ENCODE measurements at regions not wholly inside any gene's neighbourhood (a gene's known extent, or its start where the extent isn't known, plus 50 kb on each side); places are given as distances from the start of the nearest gene placed in this dataset.

DNA sequence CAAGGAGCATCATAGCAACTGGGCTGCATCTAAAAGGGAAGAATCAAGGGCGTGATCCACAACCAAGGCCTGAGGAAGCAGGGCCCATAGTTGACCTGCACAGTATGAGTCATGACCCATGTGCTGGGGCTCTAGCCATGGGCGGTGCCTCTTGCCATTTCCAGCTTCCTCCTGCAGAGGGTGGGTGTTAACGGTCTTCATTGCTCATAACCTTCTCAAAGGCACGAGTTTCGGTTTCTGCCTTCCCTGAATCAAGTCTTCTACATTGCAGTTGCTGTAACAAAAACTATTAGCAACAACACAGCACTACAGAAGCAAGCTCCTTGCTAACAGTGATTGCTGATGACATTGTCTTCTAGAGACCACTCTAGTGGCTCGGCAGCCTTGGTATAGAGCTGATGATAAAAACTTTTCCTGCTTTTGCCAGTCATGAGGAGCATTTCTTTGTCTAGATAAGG lies 66.9 kb downstream of the CTSL start:
- H3K9me3 ChIP-seq = no peaks in the 10 kb centered on the region
- no peak for TF ChIP-seq CTCF (IDR thresholded peaks at IDR 0.05)
- peak overlapping the region in 1 of 2 donors; percentile 57 for H3K27ac ChIP-seq
- no peaks in the 10 kb centered on the region for H3K27me3 ChIP-seq
- no peak overlapping the region for H3K4me3 ChIP-seq
- DNase-seq (ENCODE audit: low spot score in 2 of 2) = peak; percentile 72 to 83
- no peaks in the 10 kb centered on the region for H3K36me3 ChIP-seq
- no peaks in the 10 kb centered on the region for H3K4me1 ChIP-seq
- intact Hi-C loops (cut with DNase I) = no loop called here

DNA sequence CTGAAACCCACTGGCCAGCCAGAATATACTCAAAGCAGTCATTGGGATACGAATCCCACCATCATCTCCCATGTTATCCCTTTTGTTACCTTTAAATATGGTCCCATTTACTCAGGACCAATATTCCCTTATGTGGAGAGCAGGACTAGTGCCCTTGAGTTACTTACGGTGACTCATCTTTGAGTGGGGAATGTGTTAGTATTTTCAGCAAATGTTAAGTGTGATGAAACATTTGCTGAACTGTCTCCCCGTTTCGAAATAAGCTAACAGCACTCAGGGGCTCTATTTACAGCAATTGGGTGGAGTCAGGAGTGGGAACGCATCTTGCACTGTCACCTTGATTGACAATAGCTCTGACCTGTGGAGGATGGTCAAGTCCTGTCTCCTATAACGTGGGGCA lies 67.4 kb downstream of the CTSL start:
- Histone ChIP-seq H3K27me3 (no peaks in the 10 kb centered on the region), H3K27ac (peak overlapping the region in 1 of 2 donors; percentile 57), H3K4me3 (no peak overlapping the region), H3K36me3 (no peaks in the 10 kb centered on the region), H3K9me3 (no peaks in the 10 kb centered on the region), H3K4me1 (no peaks in the 10 kb centered on the region)
- no peak for DNase-seq (ENCODE audit: low spot score in 2 of 2)
- intact Hi-C loops (cut with DNase I) = no loop called here
- no peak for TF ChIP-seq CTCF (IDR thresholded peaks at IDR 0.05)

DNA sequence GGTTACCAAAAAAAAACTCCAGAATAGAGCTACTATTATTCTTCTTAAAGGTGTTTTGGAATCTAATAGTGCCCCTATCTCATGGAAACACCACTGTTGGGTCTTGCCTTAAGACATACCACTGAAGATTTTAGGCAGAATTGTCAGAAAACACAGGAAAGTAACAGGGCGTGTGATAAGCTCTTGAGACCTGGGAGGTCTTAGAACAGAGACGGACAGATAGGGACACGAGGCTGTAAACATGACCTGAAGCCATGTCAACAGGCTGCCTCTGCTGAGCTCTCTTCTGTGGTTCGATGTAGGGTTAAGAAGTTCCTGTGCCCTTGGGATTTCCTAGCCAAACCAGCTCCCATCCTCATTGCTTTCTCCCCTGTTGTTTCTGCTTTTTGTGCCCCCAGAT lies 69.3 kb downstream of the CTSL start:
- Histone ChIP-seq H3K27me3 (no peaks in the 10 kb centered on the region), H3K4me3 (no peak overlapping the region), H3K36me3 (no peaks in the 10 kb centered on the region), H3K4me1 (no peaks in the 10 kb centered on the region), H3K9me3 (no peaks in the 10 kb centered on the region), H3K27ac (no peak overlapping the region)
- no peak for DNase-seq (ENCODE audit: low spot score in 2 of 2)
- TF ChIP-seq CTCF (IDR thresholded peaks at IDR 0.05) = no peak
- intact Hi-C loops (cut with DNase I) = no loop called here

DNA sequence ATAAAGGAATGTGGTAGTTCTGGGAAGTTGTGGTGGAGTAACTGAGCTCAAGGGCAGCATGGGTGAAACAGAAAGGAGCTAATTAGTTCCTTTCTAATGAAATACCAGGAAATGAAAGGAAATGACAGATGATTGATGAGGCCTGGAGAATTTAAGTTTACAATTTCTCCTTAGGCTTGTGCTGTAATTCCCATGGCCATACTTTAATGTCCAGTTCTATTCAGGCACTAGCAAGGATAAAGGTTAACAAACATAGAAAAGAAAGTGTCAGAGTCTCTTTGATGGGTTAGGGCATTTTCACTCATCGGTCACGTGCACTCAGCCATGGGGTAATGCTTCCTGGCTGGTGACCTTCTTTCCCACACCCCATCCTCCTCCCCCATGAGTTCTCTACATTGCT lies 70.3 kb downstream of the CTSL start:
- Histone ChIP-seq H3K9me3 (no peaks in the 10 kb centered on the region), H3K4me3 (no peak overlapping the region), H3K27me3 (no peaks in the 10 kb centered on the region), H3K36me3 (no peaks in the 10 kb centered on the region), H3K27ac (no peak overlapping the region), H3K4me1 (no peaks in the 10 kb centered on the region)
- no peak for TF ChIP-seq CTCF (IDR thresholded peaks at IDR 0.05)
- DNase-seq (ENCODE audit: low spot score in 2 of 2) = no peak
- intact Hi-C loops (cut with DNase I) = no loop called here

GRCh38 chr9:87798261-87798833 lies 72.4 kb downstream of the CTSL start:
- H3K27me3 ChIP-seq = no peaks in the 10 kb centered on the region
- H3K9me3 ChIP-seq = no peaks in the 10 kb centered on the region
- no peak overlapping the region for H3K27ac ChIP-seq
- H3K4me3 ChIP-seq = no peak overlapping the region
- no peaks in the 10 kb centered on the region for H3K36me3 ChIP-seq
- intact Hi-C loops (cut with DNase I) = no loop called here
- no peak for DNase-seq (ENCODE audit: low spot score in 2 of 2)
- TF ChIP-seq CTCF (IDR thresholded peaks at IDR 0.05) = no peak
- H3K4me1 ChIP-seq = no peaks in the 10 kb centered on the region

- no peaks in the 10 kb centered on the region for H3K9me3 ChIP-seq
- H3K27ac ChIP-seq = no peak overlapping the region
- H3K4me1 ChIP-seq = no peaks in the 10 kb centered on the region
- no peak for TF ChIP-seq CTCF (IDR thresholded peaks at IDR 0.05)
- DNase-seq (ENCODE audit: low spot score in 2 of 2) = no peak
- intact Hi-C loops (cut with DNase I) = no loop called here
- no peaks in the 10 kb centered on the region for H3K36me3 ChIP-seq
- H3K27me3 ChIP-seq = no peaks in the 10 kb centered on the region
- H3K4me3 ChIP-seq = no peak overlapping the region
These were observed 73.6 kb downstream of the CTSL start for GRCh38 chr9:87799503-87799902.

Measured in ascending aorta (tissue), 2 donors.